K562 (cell line): ENCODE measurements at regions not wholly inside any gene's neighbourhood (a gene's known extent, or its start where the extent isn't known, plus 50 kb on each side); places are given as distances from the start of the nearest gene placed in this dataset.

Experiments
- CBX3 ChIP-seq, 2 experiments: IDR thresholded peaks; 1 replicate in 1 of 2; 2 replicates in 1 of 2; pipeline ENCODE4 v1.6.1; 2012; ENCODE audit warnings: inconsistent platforms in 2 of 2, low read length in 2 of 2, borderline replicate concordance in 1 of 2, control low read depth in 1 of 2
- GATAD2B ChIP-seq: fragments of 450-650 bp; IDR thresholded peaks from 2 replicates; pipeline ENCODE4 v1.6.1; 2017; ENCODE audit warnings: mild to moderate bottlenecking, borderline replicate concordance
- HMGXB4 ChIP-seq: sonication (generic); formaldehyde crosslinking; IDR thresholded peaks from 2 replicates; pipeline ENCODE4 v1.8.1; 2023; ENCODE audit warnings: mild to moderate bottlenecking, missing genetic modification reagents
- LEF1 ChIP-seq: fragments of 450-650 bp; IDR thresholded peaks from 2 replicates; pipeline ENCODE4 v1.6.1; 2016; ENCODE audit warnings: mild to moderate bottlenecking
- MEF2A ChIP-seq: IDR thresholded peaks from 2 replicates; pipeline ENCODE4 v1.6.1; 2011; ENCODE audit warnings: low read depth, mild to moderate bottlenecking, low read length, moderate library complexity; ENCODE audit not compliant: control insufficient read depth
- NFIX ChIP-seq: fragments of 250-450 bp; sonication (Bioruptor Pico); IDR thresholded peaks from 2 replicates; pipeline ENCODE4 v1.4.0; 2020; ENCODE audit warnings: low read depth, mild to moderate bottlenecking, moderate library complexity
- NRF1 ChIP-seq, 2 experiments: fragments of 450-650 bp; IDR thresholded peaks in 1 of 2; conservative IDR thresholded peaks in 1 of 2; 2 replicates each; pipeline ENCODE4 v1.6.1; 2014; ENCODE audit warnings: mild to moderate bottlenecking in 2 of 2
- TCF3 ChIP-seq: sonication (generic); formaldehyde crosslinking; IDR thresholded peaks from 2 replicates; pipeline ENCODE4 v1.4.0; 2020; ENCODE audit warnings: mild to moderate bottlenecking, missing genetic modification reagents
- YBX1 ChIP-seq: fragments of 450-650 bp; IDR thresholded peaks from 2 replicates; pipeline ENCODE4 v1.7.1; 2016; ENCODE audit warnings: mild to moderate bottlenecking
- ZNF699 ChIP-seq: fragments of 250-450 bp; sonication (Bioruptor Pico); IDR thresholded peaks from 2 replicates; pipeline ENCODE4 v1.8.0; 2021; ENCODE audit warnings: mild to moderate bottlenecking, moderate library complexity; ENCODE audit not compliant: insufficient replicate concordance
- TF ChIP-seq, protein P1 (sequence below), 2 experiments: fragments of 450-650 bp in 1 of 2; sonication (generic) in 1 of 2; formaldehyde crosslinking in 1 of 2; IDR thresholded peaks; 2 replicates each; pipeline versions ENCODE4 v1.7.1 to v1.9.0; 2016 to 2022; ENCODE audit warnings: inconsistent platforms in 1 of 2, mild to moderate bottlenecking in 1 of 2, missing genetic modification reagents in 1 of 2
- TF ChIP-seq, protein P2 (sequence below): sonication (generic); formaldehyde crosslinking; IDR thresholded peaks from 2 replicates; pipeline ENCODE4 v1.8.0; 2022; ENCODE audit warnings: mild to moderate bottlenecking, low read depth, missing genetic modification reagents

GRCh38 chr21:32826329-32827167 is 55.0 kb upstream of the PAXBP1 start (continued):
- TF ChIP-seq, protein P1, sequence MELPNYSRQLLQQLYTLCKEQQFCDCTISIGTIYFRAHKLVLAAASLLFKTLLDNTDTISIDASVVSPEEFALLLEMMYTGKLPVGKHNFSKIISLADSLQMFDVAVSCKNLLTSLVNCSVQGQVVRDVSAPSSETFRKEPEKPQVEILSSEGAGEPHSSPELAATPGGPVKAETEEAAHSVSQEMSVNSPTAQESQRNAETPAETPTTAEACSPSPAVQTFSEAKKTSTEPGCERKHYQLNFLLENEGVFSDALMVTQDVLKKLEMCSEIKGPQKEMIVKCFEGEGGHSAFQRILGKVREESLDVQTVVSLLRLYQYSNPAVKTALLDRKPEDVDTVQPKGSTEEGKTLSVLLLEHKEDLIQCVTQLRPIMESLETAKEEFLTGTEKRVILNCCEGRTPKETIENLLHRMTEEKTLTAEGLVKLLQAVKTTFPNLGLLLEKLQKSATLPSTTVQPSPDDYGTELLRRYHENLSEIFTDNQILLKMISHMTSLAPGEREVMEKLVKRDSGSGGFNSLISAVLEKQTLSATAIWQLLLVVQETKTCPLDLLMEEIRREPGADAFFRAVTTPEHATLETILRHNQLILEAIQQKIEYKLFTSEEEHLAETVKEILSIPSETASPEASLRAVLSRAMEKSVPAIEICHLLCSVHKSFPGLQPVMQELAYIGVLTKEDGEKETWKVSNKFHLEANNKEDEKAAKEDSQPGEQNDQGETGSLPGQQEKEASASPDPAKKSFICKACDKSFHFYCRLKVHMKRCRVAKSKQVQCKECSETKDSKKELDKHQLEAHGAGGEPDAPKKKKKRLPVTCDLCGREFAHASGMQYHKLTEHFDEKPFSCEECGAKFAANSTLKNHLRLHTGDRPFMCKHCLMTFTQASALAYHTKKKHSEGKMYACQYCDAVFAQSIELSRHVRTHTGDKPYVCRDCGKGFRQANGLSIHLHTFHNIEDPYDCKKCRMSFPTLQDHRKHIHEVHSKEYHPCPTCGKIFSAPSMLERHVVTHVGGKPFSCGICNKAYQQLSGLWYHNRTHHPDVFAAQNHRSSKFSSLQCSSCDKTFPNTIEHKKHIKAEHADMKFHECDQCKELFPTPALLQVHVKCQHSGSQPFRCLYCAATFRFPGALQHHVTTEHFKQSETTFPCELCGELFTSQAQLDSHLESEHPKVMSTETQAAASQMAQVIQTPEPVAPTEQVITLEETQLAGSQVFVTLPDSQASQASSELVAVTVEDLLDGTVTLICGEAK (IDR thresholded peaks at IDR 0.05) = no peak
- TF ChIP-seq, protein P1 (CRISPR knock-in tag; IDR thresholded peaks at IDR 0.05) = no peak
- TF ChIP-seq HMGXB4 (CRISPR knock-in tag) (no peak), TCF3 (no peak), ZNF699 (CRISPR knock-in tag) (no peak), MEF2A (no peak), NFIX (CRISPR knock-in tag) (no peak), GATAD2B (no peak), LEF1 (no peak), NRF1 (conservative IDR thresholded peaks at IDR 0.05 in 1 of 2, IDR thresholded peaks at IDR 0.05 in 1 of 2) (no peak), YBX1 (no peak), CBX3 (IDR thresholded peaks at IDR 0.05; ENCODE audit: borderline replicate concordance in 1 of 2, low read length in 2 of 2) (no peak)
- TF ChIP-seq, protein P2, sequence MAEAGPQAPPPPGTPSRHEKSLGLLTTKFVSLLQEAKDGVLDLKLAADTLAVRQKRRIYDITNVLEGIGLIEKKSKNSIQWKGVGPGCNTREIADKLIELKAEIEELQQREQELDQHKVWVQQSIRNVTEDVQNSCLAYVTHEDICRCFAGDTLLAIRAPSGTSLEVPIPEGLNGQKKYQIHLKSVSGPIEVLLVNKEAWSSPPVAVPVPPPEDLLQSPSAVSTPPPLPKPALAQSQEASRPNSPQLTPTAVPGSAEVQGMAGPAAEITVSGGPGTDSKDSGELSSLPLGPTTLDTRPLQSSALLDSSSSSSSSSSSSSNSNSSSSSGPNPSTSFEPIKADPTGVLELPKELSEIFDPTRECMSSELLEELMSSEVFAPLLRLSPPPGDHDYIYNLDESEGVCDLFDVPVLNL = no peak
